MG63 (cell line): ENCODE measurements at regions not wholly inside any gene's neighbourhood (a gene's known extent, or its start where the extent isn't known, plus 50 kb on each side); places are given as distances from the start of the nearest gene placed in this dataset.

Experiments used
- DNase-seq: peaks from one replicate; pipeline ENCODE4 v3.0.0-alpha.2; 2020
- H3K27me3 ChIP-seq: fragments of 250-450 bp; sonication (Bioruptor Pico); 2 replicates; pipeline ENCODE4 v1.5.1; 2020; ENCODE audit warnings: mild to moderate bottlenecking, moderate library complexity
- H3K36me3 ChIP-seq: fragments of 250-450 bp; sonication (Bioruptor Pico); 2 replicates; pipeline ENCODE4 v1.5.1; 2020; ENCODE audit warnings: mild to moderate bottlenecking, moderate library complexity
- H3K4me3 ChIP-seq: fragments of 250-450 bp; sonication (Bioruptor Pico); 2 replicates; pipeline ENCODE4 v1.5.1; 2020; ENCODE audit warnings: mild to moderate bottlenecking, moderate library complexity
- H3K9me3 ChIP-seq: fragments of 250-450 bp; sonication (Bioruptor Pico); 2 replicates; pipeline ENCODE4 v1.5.1; 2020; ENCODE audit warnings: mild to moderate bottlenecking, moderate library complexity

DNA sequence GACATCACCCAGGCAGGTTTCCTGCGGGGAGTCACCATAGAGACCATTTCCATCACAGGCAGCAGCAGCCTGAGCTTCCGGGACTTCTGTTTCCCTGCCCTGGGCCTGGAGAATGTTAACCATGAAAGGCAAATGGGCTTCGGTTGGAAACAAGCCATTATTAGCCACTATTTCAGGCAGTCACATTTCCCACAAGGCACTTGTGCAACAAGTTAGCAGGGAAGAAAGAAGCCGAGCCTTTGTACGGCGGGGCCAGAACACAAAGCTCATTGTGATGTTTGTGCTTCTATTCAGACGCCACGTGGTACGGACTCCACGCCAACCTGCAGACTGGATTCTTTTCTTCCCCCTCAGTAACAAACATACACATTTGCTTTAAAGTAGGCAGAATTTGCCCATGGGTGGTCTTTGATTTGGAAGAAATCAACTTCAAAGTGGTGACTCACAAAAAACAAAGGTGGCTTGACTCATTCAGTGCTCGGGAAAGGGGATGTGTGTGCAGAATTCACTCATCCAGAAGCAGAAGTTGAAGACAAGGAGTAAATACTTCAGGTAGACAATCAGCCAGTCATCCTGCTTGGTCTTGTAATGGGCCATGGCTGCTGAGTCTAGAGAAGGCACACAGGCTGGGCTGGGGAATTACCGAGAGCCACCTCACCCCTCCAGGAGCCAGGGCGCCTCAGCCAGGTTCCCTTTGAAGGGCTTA is 154.2 kb upstream of the PRMT8 start:
- H3K9me3 ChIP-seq: no peaks in the 10 kb centered on the region
- no peaks in the 10 kb centered on the region for H3K27me3 ChIP-seq
- no peaks in the 10 kb centered on the region for H3K36me3 ChIP-seq
- DNase-seq: no peak
- no peak overlapping the region for H3K4me3 ChIP-seq

DNA sequence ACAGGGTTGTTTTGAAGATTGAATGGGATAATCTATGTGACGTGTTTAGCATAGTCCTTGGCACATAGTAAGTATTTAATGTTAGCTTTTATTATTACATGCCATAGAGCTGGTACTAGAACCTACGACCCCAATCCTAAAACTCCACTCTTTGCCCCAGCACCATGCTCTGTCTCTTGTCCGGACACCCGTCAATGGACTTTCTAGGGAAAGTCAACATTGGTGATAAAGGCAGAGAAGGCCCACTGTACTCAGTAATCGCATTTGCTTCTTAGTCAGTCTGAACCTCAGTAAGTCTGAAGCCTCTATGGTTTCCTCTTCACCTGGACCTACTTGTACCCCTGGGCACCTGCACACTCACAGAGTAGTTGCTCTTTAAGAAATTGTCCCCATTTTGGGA is 153.1 kb upstream of the PRMT8 start:
- Histone ChIP-seq H3K4me3 (no peak overlapping the region), H3K36me3 (no peaks in the 10 kb centered on the region), H3K27me3 (no peaks in the 10 kb centered on the region), H3K9me3 (no peaks in the 10 kb centered on the region)
- no peak for DNase-seq

DNA sequence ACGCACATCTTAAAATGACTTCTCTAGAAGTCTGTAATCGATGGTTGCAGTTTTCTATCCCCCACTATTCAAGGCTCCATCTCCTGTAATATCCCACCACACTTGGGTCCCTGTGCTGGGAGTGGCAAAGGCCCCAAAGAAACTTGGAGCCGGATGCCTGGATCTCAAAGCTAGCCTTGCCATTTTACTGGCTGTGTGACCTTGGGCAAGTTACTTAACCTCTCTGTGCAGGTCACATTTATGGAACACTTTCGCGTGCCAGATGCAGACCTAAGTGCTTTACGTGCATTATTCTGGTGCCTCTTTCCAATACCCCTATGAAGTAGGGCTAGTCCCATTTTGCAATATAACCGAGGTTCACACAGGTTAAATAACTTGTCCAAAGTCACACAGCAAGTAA is 151.8 kb upstream of the PRMT8 start:
- H3K27me3 ChIP-seq: no peaks in the 10 kb centered on the region
- H3K9me3 ChIP-seq: no peaks in the 10 kb centered on the region
- no peaks in the 10 kb centered on the region for H3K36me3 ChIP-seq
- no peak overlapping the region for H3K4me3 ChIP-seq
- DNase-seq: no peak

DNA sequence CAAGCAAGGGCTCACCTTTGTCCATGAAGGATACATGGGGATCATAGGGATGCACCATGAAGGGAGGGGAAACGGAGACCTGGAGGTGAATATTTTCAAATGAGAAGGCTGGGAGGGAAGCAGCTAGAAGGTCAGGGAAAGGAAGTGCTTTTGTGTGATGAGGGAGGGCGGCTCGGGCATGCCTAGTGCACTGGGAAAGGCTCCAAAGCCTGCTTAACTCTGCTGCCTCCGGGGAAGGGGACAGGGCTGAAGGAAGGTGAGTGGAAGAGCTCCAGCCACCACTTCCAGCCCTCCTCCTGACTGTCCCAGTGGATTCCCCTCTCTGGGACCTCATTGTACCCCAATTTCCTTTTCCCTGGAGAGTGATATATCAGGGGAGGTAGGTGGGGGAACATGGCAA is 149.4 kb upstream of the PRMT8 start:
- DNase-seq: no peak
- Histone ChIP-seq H3K36me3 (no peaks in the 10 kb centered on the region), H3K9me3 (no peaks in the 10 kb centered on the region), H3K4me3 (no peak overlapping the region), H3K27me3 (no peaks in the 10 kb centered on the region)

DNA sequence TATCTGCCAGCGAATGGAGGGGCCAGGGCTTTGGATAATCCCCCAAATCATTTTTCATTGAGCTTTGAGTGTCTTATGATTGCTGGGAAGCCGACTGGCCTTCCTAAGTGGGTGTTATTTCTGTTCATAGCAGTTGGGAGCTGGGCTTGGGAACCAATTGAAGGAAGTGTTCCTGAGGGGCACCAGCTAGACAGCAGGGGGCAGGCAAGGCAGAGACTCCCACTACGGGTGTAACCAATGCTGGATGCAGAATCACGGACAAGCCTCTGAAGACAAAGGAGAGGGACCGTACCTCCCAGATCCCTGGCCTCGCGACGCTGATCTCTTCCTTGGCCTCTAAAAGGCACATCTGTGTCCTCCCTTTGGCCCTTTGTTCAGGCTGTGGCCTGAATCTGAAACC is 149.0 kb upstream of the PRMT8 start:
- no peak overlapping the region for H3K4me3 ChIP-seq
- H3K36me3 ChIP-seq: no peaks in the 10 kb centered on the region
- no peaks in the 10 kb centered on the region for H3K9me3 ChIP-seq
- H3K27me3 ChIP-seq: no peaks in the 10 kb centered on the region
- DNase-seq: no peak

DNA sequence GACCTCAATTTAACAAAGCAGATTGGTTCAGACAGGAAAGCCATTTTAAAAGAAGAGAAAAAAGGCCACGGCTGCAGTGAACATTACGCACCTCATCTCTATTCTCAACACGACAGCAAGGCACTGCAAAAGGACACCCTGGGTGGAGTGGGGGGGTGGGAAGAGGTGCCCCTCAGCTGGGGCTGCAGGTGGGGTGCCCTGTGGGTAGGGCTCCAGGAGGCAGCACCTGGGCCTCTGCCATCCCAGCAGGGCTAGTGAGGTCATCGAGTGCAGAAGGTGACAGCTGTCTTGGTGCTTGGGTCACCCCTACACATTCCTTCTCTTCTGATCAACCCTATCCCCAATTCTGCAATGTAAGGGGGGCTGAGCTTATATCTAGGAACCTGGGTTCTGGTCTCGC is 142.9 kb upstream of the PRMT8 start:
- Histone ChIP-seq H3K9me3 (no peaks in the 10 kb centered on the region), H3K4me3 (no peak overlapping the region), H3K36me3 (no peaks in the 10 kb centered on the region)

DNA sequence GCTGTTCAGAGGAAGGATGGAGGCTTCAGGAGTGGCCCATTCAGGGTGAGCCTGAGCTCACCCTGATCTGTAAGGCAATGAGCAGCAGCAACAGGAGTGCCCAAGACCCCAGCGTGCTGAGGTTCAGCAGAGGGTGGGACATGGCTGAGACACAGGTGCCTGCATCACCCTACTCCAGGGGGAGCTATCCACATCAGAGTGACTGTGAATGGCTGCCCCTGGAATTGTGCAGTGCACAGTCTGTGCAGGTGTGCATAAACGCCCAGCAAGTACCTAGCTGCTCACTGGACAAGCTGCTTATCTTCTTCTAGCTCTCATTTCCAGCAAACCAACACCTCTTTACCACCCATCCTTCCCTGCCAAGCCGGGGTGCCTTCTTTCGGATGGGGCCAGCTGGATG is 140.6 kb upstream of the PRMT8 start:
- H3K4me3 ChIP-seq: no peak overlapping the region
- H3K36me3 ChIP-seq: no peaks in the 10 kb centered on the region
- DNase-seq: no peak
- H3K27me3 ChIP-seq: no peaks in the 10 kb centered on the region
- no peaks in the 10 kb centered on the region for H3K9me3 ChIP-seq

More for the DNA sequence above, 142.9 kb upstream of the PRMT8 start:
- H3K27me3 ChIP-seq: no peaks in the 10 kb centered on the region
- DNase-seq: no peak

DNA sequence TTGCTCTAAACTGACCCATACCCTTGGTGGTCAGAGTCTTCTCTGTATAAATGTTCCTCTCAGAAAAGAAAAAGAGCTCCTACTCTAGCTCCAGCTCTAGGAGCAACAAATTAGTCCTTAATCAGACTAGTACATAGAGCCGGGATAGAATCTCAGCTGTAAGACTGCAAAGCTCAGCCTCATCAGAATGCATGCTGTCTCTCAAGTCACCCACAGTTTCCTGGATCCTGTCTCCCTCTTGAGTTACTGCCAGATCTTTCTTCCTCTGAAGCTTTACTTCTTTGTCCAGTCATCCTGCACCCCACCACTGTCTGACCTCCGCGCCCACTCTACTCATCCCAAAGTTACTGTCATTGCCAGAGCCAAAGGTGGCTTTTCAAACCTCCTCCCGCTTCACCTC is 139.3 kb upstream of the PRMT8 start:
- DNase-seq: no peak
- Histone ChIP-seq H3K27me3 (no peaks in the 10 kb centered on the region), H3K36me3 (no peaks in the 10 kb centered on the region), H3K9me3 (no peaks in the 10 kb centered on the region), H3K4me3 (no peak overlapping the region)

DNA sequence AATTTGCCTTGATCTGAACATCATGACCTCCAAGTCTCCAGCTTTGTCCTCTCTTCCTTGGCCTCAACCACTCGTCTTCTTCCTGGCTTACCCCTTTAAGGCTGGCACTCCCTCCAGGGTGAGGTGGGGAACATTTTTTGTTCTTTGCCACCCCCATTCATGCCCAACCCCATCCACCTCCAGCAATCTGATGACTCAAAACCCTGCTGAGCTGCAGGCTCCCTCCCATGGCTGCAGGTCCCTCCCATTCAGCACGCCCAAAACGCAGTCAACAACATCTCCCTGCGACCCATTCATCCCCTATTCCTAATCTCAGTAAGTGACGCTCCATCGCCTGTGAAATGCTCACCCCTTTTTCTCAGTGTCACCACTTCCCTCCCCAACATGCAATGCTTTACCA is 138.8 kb upstream of the PRMT8 start:
- Histone ChIP-seq H3K27me3 (no peaks in the 10 kb centered on the region), H3K4me3 (no peak overlapping the region), H3K9me3 (no peaks in the 10 kb centered on the region), H3K36me3 (no peaks in the 10 kb centered on the region)
- DNase-seq: no peak

DNA sequence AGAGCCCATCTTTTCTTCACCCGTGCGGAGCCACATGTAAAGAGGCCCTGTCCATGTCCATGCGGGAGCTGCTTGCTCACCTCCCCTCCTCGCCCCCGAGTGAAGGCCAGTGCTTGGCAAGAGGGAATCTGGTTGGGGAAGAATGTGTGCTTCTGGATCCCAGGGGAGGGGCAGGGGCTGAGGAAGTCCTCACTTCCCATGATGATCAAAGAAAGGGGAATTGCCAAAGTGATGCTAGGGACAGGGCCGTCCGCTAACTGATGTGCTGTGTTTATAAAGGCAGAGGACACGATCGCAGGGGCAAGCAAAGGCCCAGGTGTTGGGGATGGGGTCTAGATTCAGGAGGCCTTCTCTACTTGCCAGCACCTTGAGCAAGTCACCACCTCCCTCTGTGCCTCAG is 137.4 kb upstream of the PRMT8 start:
- H3K9me3 ChIP-seq: no peaks in the 10 kb centered on the region
- H3K36me3 ChIP-seq: no peaks in the 10 kb centered on the region

DNA sequence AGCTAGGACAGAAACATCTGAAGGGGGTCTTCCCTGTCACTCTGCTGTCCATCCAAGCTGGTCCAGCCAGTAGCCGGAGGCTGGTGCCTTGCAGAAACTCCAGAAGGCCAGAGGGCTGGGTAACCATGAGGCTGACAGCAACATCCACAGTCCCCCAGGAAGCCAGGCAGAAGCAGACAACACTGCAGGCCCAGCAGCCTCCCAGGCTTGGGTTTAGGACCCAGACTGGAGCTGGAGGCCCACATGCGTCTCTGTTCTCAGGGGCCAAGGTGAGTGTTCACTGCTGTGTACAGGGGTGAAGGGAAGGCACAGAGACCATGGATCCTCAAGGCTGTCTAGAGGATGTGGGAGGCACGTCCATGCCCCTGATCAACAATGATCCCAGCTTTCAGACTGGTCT is 136.4 kb upstream of the PRMT8 start:
- H3K4me3 ChIP-seq: no peak overlapping the region
- no peaks in the 10 kb centered on the region for H3K36me3 ChIP-seq
- DNase-seq: no peak
- H3K9me3 ChIP-seq: no peaks in the 10 kb centered on the region
- no peaks in the 10 kb centered on the region for H3K27me3 ChIP-seq

More for the DNA sequence above, 137.4 kb upstream of the PRMT8 start:
- no peaks in the 10 kb centered on the region for H3K27me3 ChIP-seq
- no peak for DNase-seq
- H3K4me3 ChIP-seq: no peak overlapping the region

DNA sequence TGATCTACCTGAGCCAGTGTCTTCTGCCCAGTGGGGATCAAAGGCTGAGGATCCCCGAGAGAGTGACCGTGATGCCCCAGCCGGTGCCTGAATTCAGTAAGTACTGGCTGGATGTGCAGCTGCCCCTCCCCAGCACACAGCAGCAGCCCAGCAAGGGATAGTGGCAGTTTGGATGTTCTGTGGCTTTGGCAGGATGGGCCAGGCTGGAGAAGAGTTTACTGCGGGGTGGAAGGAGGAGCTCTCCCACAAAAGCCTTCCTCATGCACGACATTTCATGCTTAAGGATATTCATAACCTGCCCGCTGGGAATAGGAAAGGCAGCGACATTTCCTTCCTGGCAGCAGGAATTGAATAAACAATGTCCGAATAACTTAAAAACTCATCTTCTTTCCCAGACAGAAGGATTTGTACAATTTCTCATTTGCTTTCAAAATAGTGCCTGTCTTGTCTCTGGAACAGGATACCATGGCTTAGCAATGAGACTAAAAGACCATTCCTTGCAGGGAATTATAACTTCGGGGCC is 135.6 kb upstream of the PRMT8 start:
- no peaks in the 10 kb centered on the region for H3K9me3 ChIP-seq
- DNase-seq: no peak

DNA sequence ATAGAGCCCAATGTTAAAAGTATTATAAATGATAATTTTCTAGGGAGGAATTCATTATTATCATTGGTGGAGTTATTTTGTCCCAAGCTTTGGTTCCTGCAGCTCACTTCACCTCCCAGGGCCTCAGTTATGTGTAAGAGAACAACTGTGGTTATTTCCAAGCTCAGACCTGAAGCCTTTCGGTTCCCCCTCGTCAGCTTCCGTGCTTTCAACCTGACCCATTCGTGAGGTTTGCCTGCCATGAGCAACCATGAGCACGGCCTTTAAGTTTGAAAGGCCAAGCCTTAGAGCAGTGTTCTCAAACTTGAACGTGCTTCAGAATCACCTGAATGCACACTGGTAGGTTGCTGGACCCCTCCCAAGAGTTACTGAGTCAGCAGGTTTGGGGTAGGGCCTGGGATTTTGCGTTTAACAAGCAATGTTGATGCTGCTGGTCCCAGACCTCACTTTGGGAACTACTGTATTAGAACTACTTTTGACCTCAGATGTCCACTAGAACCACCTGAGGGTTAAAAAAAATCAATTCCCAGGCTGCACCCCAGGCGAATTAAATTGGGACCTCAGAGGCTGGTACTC is 133.0 kb upstream of the PRMT8 start:
- no peak for DNase-seq
- H3K27me3 ChIP-seq: no peaks in the 10 kb centered on the region
- H3K9me3 ChIP-seq: no peaks in the 10 kb centered on the region
- no peaks in the 10 kb centered on the region for H3K36me3 ChIP-seq
- no peak overlapping the region for H3K4me3 ChIP-seq

More for the DNA sequence above, 135.6 kb upstream of the PRMT8 start:
- Histone ChIP-seq H3K36me3 (no peaks in the 10 kb centered on the region), H3K27me3 (no peaks in the 10 kb centered on the region), H3K4me3 (no peak overlapping the region)

DNA sequence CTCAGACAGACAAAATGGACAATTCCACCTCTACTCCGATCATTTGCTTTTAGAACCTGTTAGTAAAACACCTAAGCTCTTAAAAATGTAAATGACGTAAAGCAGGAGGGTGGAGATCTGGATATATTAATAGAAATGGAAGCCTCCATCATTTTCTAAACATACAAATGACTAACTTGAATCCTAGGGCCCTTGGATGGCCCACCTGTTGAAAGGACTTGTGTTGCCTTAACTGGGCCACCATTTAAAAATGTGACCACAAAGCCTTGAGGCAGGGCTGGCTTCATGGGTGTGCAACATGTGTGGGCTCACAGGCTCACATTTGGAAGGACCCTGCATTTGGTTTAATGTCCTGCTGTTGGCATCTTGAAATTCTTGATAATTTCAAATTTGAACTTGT is 131.5 kb upstream of the PRMT8 start:
- no peak for DNase-seq
- no peaks in the 10 kb centered on the region for H3K9me3 ChIP-seq
- H3K4me3 ChIP-seq: no peak overlapping the region
- H3K27me3 ChIP-seq: no peaks in the 10 kb centered on the region
- no peaks in the 10 kb centered on the region for H3K36me3 ChIP-seq

DNA sequence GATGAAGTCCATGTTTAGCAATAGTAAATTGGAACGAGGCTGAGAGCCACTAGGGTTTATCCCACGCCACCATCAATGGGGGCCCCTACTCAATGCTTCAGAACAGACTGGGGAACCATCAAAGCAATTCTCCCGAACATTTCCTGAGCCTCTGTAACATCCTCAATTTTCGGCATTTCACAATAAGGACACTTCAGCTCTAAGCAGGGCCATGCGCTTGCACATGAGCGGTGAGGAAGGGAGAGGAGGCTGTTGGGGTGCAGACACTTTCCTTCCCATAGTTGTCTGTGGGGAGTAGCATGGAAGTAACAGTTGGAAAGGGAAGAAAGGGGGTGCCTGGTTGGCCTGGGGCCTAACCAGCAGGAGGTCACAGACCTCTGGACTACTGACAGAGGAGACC is 129.9 kb upstream of the PRMT8 start:
- Histone ChIP-seq H3K36me3 (no peaks in the 10 kb centered on the region), H3K27me3 (peaks cover 5% of the 10 kb centered on the region; the same call in 1 of the 2 replicates), H3K4me3 (no peak overlapping the region), H3K9me3 (no peaks in the 10 kb centered on the region)
- no peak for DNase-seq

DNA sequence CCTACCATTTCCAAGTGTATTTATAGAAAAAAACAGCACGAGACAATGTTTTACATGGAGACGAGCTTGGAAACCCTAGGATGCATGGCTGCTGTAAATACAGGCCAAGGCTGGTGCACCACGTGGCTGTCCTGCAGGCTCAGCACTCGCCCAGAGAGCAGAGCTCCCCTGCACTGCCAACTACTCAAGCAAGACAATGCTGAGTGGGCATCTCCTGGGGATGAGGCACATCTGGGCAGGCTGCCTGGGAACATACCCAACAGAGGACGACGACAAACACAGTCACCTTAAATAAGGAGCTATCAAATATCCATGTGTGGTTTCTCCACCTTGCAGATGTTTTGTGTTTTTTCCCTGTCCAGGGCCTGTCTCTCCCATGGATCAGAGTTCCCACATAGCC is 128.3 kb upstream of the PRMT8 start:
- DNase-seq: no peak
- Histone ChIP-seq H3K9me3 (no peaks in the 10 kb centered on the region), H3K36me3 (no peaks in the 10 kb centered on the region), H3K27me3 (peaks cover 5% of the 10 kb centered on the region; the same call in 1 of the 2 replicates), H3K4me3 (no peak overlapping the region)

DNA sequence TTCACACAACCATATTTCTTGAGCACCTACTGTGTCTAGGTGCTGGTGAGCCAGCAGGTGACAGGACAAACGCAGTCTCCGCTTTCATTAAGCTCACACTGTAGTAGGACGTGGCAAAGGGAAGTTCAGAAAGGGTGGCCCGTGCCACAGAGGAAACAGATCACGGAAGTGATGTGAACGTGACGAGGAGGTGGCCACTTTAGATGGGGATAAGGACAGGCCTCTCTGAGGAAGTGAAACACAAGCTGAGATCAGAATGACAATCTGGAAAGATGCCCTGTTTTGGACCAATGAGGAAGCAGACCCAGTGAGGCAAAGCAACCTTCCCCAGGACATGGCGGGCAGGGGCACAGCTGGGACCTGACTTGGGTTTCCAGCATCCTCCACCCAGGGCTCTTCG is 127.4 kb upstream of the PRMT8 start:
- Histone ChIP-seq H3K4me3 (no peak overlapping the region), H3K36me3 (no peaks in the 10 kb centered on the region), H3K27me3 (peaks cover 5% of the 10 kb centered on the region; the same call in 1 of the 2 replicates), H3K9me3 (no peaks in the 10 kb centered on the region)
- no peak for DNase-seq

DNA sequence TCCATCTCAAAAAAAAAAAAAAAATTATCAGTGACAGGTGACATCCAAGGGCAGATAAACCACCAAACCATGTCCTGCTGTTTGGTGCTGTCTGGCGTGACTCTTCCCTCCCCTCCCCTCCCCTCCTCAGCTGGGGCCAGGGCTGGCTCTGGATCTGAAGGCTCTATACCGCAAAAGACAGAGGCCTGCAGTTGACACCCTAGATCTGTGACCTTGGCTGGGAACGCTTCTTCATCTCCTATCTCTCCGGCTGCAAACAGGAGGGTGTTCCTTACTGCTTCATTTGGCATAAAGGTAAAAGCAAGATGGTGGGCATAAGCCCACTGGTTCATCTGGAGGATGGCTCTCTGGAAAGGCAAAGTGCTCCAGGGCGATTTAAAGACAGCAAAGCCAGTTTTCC is 126.8 kb upstream of the PRMT8 start:
- no peak overlapping the region for H3K4me3 ChIP-seq
- peaks cover 5% of the 10 kb centered on the region; the same call in 1 of the 2 replicates for H3K27me3 ChIP-seq
- no peaks in the 10 kb centered on the region for H3K9me3 ChIP-seq
- no peaks in the 10 kb centered on the region for H3K36me3 ChIP-seq
- no peak for DNase-seq
